Chondrocyte (in vitro differentiated cells): ENCODE measurements at regions not wholly inside any gene's neighbourhood (a gene's known extent, or its start where the extent isn't known, plus 50 kb on each side); places are given as distances from the start of the nearest gene placed in this dataset.
"Not testable (repeated sequence)": the region's sequence is repeated elsewhere in the genome, so short reads cannot be mapped to it uniquely, and the experiment has no call there.

ENCODE experiments used
- DNase-seq: peaks from one replicate; pipeline ENCODE4 v3.0.0; 2021; ENCODE audit warnings: mixed read lengths, low spot score
- H3K27ac Mint-ChIP-seq: one replicate; pipeline ENCODE4 v1.8.0; 2021; ENCODE audit warnings: mild to moderate bottlenecking, moderate library complexity, mixed read lengths; ENCODE audit not compliant: unreplicated experiment
- H3K27me3 Mint-ChIP-seq: 2 replicates; pipeline ENCODE4 v1.8.0; 2021; ENCODE audit warnings: low read depth, mixed read lengths
- H3K36me3 Mint-ChIP-seq: 2 replicates; pipeline ENCODE4 v1.8.0; 2021; ENCODE audit warnings: low read depth, mixed read lengths
- H3K4me1 Mint-ChIP-seq: 2 replicates; pipeline ENCODE4 v1.8.0; 2021; ENCODE audit warnings: low read depth, mild to moderate bottlenecking, mixed read lengths
- H3K4me3 Mint-ChIP-seq: one replicate; pipeline ENCODE4 v1.8.0; 2021; ENCODE audit warnings: mild to moderate bottlenecking, moderate library complexity, mixed read lengths; ENCODE audit not compliant: unreplicated experiment
- H3K9me3 Mint-ChIP-seq: 2 replicates; pipeline ENCODE4 v1.8.0; 2021; ENCODE audit warnings: low read depth, mixed read lengths
- TF ChIP-seq, protein P1 (sequence below): fragments of 200-600 bp; sonication (generic); IDR thresholded peaks from 2 replicates; pipeline ENCODE4 v1.5.0; 2021; ENCODE audit warnings: antibody characterized with exemption, mild to moderate bottlenecking, moderate library complexity

DNA sequence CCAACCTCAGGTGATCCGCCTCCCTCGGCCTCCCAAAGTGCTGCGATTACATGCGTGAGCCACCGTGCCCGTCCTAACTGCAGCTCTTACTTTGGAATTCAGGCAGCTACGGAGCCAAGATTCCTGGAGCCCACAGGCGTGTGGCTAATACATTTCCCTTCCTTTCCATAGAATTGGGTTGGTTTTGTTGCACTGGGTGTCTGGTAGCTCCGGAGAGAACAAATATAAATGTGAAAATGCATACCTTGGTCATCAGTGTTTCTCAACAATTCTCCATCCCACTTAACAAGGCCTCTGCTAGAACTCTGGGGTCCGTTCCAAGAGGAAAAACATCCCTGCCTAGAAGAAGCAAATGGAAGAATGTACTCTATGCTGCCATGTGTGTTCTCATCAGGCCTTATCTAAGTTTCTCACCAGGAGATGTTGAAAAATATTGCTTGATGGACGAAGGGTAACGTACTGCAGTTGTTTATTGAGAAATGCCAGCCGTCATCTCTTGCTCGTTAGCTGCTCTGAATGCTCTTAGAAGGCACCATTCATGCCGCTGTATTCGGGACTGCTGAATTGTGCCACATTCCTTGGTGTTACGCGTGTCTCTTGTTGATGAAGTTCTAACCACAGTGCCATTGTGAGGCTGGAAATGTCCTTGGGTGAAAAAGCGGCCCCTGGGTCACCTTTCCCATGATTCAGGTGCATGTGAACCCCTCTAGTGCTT is 50.5 kb upstream of the CD99 start:
- no peaks in the 10 kb centered on the region for H3K27me3 Mint-ChIP-seq
- H3K4me1 Mint-ChIP-seq, result no peaks in the 10 kb centered on the region
- H3K4me3 Mint-ChIP-seq, result no peak overlapping the region
- no peaks in the 10 kb centered on the region for H3K9me3 Mint-ChIP-seq
- DNase-seq, result no peak
- H3K27ac Mint-ChIP-seq, result no peak overlapping the region
- H3K36me3 Mint-ChIP-seq, result peaks cover 7% of the 10 kb centered on the region
- TF ChIP-seq, protein P1, sequence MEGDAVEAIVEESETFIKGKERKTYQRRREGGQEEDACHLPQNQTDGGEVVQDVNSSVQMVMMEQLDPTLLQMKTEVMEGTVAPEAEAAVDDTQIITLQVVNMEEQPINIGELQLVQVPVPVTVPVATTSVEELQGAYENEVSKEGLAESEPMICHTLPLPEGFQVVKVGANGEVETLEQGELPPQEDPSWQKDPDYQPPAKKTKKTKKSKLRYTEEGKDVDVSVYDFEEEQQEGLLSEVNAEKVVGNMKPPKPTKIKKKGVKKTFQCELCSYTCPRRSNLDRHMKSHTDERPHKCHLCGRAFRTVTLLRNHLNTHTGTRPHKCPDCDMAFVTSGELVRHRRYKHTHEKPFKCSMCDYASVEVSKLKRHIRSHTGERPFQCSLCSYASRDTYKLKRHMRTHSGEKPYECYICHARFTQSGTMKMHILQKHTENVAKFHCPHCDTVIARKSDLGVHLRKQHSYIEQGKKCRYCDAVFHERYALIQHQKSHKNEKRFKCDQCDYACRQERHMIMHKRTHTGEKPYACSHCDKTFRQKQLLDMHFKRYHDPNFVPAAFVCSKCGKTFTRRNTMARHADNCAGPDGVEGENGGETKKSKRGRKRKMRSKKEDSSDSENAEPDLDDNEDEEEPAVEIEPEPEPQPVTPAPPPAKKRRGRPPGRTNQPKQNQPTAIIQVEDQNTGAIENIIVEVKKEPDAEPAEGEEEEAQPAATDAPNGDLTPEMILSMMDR, result no peak

DNA sequence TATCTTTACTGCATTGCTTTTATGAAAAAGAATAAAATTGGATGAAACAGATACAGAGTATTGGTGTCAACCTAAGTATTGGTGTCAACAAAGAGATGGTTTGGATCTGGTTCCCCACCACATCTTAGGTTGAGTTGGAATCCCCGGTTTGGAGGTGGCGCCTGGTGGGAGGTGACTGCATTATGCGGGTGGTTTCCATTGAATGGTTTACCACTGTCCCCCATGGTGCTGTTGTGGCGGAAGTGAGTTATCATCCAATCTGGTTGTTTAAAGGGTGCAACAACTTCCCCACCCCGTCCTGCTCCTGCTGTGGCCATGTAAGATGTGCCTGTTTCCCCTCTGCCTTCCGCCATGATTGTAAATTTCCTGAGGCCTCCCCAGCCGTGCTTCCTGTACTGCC is 52.8 kb upstream of the CD99 start:
- H3K4me1 Mint-ChIP-seq, result no peaks in the 10 kb centered on the region
- no peak overlapping the region for H3K4me3 Mint-ChIP-seq
- peaks cover 7% of the 10 kb centered on the region for H3K36me3 Mint-ChIP-seq
- H3K9me3 Mint-ChIP-seq, result no peaks in the 10 kb centered on the region
- no peak for DNase-seq
- H3K27ac Mint-ChIP-seq, result no peak overlapping the region
- TF ChIP-seq, protein P1, result no peak
- H3K27me3 Mint-ChIP-seq, result no peaks in the 10 kb centered on the region

DNA sequence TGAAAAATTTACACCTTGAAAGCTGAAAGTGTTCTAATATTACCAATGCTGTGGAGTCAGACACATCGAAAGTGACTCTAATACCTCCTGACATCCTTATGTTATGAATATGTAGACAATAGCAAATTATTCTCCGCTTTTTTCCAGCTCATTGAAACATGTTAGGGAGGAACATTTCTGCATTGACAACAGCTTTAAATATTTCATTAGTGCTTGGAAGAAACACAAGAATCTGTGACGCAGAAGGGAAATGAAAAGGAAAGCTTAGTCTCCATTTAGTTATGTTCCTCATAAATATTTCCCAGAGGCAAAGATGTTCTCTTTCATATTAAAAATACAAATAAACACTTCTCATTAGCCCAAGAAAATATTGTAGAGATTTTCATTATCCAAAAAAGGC is 55.8 kb upstream of the CD99 start:
- TF ChIP-seq, protein P1, result no peak
- Mint-ChIP-seq H3K9me3 (peaks cover 17% of the 10 kb centered on the region), H3K4me1 (no peaks in the 10 kb centered on the region), H3K27ac (no peak overlapping the region), H3K36me3 (peaks cover 20% of the 10 kb centered on the region), H3K4me3 (no peak overlapping the region), H3K27me3 (no peaks in the 10 kb centered on the region)
- DNase-seq, result no peak

DNA sequence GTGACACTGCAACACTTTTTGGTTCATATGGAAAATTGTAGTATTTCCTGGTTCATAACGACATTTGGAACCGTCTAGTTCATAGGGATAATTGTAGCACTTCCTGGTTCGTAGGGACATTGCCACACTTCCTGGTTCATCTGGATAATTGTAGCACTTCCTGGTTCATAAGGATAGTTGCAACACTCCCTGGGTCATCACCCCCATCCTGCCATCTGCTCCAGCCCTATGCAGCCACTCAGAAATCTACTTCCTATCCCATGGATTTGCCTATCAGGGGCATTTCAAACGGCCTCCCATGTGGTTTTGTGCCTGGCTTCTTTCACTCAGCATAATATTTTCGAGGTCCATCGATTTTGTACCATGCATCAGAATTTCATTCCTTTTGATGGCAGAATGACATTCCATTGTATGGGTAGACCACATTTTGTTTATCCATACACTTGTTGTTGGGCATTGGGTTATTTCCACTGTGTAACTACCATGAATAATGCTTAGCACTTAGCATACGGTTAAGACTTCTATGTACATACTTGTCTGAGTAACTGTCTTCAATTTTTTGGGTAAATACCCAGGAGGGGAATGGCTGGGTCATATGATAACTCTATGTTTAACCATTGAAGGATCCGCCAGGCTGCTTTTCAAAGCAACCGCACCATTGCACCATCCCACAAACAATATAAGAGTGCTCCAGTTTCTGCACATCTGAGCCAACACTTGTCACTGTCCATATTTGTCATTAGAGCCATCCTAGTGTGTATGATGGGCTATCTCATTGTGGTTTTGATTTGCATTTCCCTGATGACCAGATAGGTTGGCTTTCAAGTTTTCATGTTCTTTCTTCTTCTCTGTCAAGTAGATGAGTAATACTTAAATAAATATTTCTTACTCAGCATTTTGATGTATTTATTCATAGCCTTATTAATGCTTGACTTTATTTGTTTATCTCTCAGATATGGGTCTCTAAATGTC is 58.3 kb upstream of the CD99 start:
- peaks cover 31% of the 10 kb centered on the region for H3K9me3 Mint-ChIP-seq
- no peaks in the 10 kb centered on the region for H3K27me3 Mint-ChIP-seq
- H3K27ac Mint-ChIP-seq, result no peak overlapping the region
- H3K4me1 Mint-ChIP-seq, result no peaks in the 10 kb centered on the region
- TF ChIP-seq, protein P1, result no peak
- H3K4me3 Mint-ChIP-seq, result no peak overlapping the region
- peaks cover 30% of the 10 kb centered on the region for H3K36me3 Mint-ChIP-seq
- no peak for DNase-seq

DNA sequence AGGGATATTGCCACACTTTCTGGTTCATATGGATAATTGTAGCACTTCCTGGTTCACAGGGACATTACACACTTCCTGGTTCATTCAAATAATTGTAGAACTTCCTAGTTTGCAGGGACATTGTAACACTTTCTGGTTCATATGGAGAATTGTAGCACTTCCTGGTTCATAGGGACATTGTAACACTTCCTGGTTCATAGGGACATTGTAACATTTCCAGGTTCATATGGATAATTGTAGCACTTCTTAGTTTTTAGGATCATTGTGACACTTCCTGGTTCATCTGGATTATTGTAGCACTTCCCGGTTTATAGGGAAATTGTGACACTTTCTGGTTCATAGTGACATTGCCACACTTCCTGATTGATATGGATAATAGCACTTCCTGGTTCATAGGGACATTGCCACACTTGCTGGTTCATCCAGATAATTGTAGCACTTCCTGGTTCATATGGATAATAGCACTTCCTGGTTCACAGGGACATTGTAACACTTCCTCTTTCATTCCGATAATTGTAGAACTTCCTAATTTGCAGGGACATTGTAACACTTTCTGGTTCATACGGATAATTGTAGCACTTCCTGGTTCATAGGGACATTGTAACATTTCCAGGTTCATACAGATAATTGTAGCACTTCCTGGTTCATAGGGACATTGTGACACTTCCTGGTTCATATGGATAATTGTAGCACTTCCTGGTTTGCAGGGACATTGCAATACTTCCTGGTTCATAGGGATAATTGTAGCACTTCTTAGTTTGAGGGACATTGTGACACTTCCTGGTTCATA is 59.2 kb upstream of the CD99 start:
- H3K36me3 Mint-ChIP-seq, result peaks cover 34% of the 10 kb centered on the region

DNA sequence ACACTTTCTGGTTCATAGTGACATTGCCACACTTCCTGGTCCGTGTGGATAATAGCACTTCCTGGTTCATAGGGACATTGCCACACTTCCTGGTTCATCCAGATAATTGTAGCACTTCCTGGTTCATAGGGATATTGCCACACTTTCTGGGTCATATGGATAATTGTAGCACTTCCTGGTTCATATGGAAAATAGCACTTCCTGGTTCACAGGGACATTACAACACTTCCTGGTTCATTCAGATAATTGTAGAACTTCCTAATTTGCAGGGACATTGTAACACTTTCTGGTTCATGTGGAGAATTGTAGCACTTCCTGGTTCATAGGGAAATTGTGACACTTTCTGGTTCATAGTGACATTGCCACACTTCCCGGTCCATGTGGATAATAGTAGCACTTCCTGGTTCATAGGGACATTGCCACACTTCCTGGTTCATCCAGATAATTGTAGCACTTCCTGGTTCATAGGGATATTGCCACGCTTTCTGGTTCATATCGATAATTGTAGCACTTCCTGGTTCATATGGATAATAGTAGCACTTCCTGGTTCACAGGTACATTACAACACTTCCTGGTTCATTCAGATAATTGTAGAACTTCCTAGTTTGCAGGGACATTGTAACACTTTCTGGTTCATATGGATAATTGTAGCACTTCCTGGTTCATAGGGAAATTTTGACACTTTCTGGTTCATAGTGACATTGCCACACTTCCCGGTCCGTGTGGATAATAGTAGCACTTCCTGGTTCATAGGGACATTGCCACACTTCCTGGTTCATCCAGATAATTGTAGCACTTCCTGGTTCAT is 60.0 kb upstream of the CD99 start:
- H3K4me3 Mint-ChIP-seq, H3K4me1 Mint-ChIP-seq: not testable (repeated sequence)
- H3K36me3 Mint-ChIP-seq, result peaks cover 40% of the 10 kb centered on the region

More for the DNA sequence above, 59.2 kb upstream of the CD99 start:
- TF ChIP-seq, protein P1, result no peak
- peaks cover 31% of the 10 kb centered on the region for H3K9me3 Mint-ChIP-seq
- no peak overlapping the region for H3K4me3 Mint-ChIP-seq
- no peaks in the 10 kb centered on the region for H3K4me1 Mint-ChIP-seq
- DNase-seq, result no peak
- no peak overlapping the region for H3K27ac Mint-ChIP-seq
- H3K27me3 Mint-ChIP-seq, result no peaks in the 10 kb centered on the region

More for the DNA sequence above, 60.0 kb upstream of the CD99 start:
- DNase-seq, H3K27me3 Mint-ChIP-seq, H3K27ac Mint-ChIP-seq: not testable (repeated sequence)
- peaks cover 31% of the 10 kb centered on the region for H3K9me3 Mint-ChIP-seq
